WI38 (cell line): ENCODE measurements at regions not wholly inside any gene's neighbourhood (a gene's known extent, or its start where the extent isn't known, plus 50 kb on each side); places are given as distances from the start of the nearest gene placed in this dataset.

ENCODE experiments used
- H3K4me3 ChIP-seq: 2 replicates; pipeline ENCODE4 v1.5.1; 2011; ENCODE audit warnings: low read depth, mild to moderate bottlenecking, control low read depth, low read length
- CTCF ChIP-seq: IDR thresholded peaks from 2 replicates; pipeline ENCODE4 v1.5.1; 2012; ENCODE audit warnings: low read depth, mild to moderate bottlenecking, control low read depth, low read length

- no peak overlapping the region for H3K4me3 ChIP-seq
- TF ChIP-seq CTCF: no peak
Observed at GRCh38 chr2:204480676-204481075, 64.6 kb upstream of the PARD3B start.

DNA sequence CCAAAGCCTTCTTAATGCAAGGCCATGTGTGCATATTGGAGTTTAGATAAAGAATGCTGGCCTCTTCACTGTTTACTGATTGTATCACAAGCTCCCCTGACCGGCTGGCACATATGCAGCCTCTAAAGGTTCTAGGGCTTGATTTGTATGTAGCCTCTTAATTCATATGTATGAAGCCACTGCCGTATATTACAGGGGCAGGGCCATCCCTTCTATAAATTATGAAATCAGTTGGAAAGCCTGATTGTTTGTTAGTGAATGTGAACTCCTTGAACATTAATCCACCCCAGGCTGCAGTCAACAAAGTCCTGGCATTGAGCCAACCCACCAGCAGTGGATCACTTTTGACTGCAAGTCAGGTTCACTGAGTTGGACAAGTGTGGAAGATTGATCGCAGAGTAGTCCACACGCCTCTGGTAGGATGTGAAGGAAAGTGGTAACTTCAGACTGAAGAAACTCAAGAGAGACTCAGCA is 61.6 kb upstream of the PARD3B start:
- no peak overlapping the region for H3K4me3 ChIP-seq
- no peak for TF ChIP-seq CTCF

DNA sequence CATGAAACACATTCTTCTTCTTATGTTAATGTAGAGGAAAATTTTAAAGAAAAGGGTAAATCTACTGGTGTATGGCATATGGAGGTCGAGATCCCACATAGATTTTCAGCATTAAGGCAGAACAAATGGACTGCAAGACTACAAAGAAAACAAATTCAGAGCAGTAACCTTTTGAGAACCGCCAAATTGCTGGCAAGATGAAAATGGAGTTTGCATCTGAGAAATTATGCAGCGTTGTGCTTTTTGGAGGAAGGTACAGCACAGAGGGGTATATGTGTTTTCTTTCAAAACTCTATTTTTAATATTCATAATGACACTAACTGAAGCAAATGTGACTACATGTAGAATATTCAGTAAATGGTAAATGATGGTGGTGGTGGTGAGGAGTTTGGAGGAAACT is 59.0 kb upstream of the PARD3B start:
- TF ChIP-seq CTCF: no peak
- H3K4me3 ChIP-seq: no peak overlapping the region

DNA sequence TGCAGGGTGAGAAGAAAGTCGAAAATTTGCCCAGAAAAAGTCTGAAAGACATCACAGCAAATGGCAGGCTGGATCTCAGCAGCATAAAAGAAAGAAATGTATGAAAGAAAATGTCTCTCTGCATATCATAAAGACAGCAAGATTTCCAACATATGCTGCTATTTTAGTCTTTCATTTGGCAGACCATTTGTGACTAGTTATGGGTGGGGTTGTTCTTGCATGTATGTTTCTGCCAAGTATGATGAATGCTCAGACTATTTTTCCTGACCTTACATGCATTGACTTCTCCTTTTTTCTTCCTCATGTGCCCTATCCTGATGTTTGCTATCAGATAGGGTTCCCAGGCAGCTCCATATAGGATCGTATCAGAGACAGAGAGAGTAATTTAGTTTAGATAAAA is 58.5 kb upstream of the PARD3B start:
- no peak for TF ChIP-seq CTCF
- H3K4me3 ChIP-seq: no peak overlapping the region

DNA sequence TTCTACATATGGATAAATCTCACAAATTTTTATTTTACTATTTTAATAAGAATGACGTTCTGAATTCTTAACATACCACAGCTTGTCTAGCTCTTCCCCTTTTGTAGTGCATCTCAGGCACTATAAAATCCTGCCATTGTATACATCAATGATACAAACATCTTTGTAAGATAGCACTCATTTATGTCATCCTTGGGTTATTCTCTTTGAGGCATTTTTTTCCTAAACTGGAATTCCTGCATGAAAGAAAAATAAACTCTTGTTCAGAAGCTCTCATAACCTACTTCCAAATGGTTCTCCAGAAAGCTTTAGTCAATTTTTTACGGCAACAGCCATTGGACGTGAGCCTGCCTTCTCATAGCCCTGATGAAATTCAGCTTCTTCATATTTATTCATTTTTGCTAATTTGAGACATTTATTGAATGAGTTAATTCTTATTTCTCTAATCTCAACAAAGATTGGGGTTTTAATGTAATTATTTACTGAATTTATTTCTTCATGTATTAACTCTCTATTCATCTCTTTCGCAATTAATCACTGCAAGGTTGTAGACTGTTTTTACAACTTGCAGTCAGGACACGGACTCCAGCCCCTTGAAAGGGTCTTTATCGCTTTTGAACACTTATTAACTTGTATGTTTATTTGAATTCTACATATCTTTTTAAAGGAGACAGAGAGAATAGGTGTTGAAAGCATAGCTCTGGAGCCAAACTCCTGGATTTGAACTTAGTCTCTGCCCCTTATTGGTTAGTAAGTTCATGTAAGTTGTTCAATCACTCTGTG is 57.6 kb upstream of the PARD3B start:
- H3K4me3 ChIP-seq: no peak overlapping the region
- TF ChIP-seq CTCF: no peak

DNA sequence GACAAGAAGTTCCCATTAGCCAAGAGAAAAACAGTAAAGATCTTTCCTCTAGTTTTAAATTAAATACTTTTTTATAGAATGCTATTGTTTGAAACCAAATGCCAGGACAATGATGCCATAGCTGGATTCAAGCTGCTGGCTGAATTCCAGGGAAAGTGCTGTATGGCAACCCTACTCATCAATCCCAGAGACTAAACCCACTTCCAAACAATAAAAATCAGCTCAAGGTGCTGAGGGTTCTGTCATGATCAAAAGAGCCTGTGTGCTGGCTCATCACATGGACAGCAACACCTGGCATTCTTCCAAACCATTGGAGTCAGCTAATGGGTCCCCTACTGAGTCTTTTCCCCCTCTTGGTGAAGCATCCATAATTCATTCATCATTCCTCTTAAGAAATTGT is 53.7 kb upstream of the PARD3B start:
- TF ChIP-seq CTCF: no peak
- H3K4me3 ChIP-seq: no peak overlapping the region

DNA sequence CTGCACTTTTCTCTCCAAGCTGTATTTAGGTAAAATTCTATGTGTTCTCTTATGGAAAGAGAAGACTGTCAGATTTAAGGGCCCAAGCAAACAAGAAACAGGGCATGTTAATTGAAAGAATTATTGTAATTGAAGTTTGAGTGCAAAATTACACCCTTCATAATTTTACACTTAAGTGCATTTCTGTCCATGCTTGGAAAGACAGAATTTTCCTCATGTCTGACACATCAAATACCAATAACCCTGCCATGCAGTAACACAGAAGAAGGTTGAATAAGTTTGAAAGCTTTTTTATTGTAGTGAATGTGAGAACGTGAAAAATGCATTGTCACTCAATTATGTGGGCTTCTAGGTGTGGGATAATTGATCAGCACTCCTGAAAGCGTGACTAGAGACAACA is 52.9 kb upstream of the PARD3B start:
- no peak for TF ChIP-seq CTCF
- H3K4me3 ChIP-seq: no peak overlapping the region
